ENCODE measurements at regions not wholly inside any gene's neighbourhood (a gene's known extent, or its start where the extent isn't known, plus 50 kb on each side); places are given as distances from the start of the nearest gene placed in this dataset.

GRCh38 chr5:165894916-165895315 is 2389.5 kb downstream of the MAT2B start:
- no peak for DNase-seq

DNA sequence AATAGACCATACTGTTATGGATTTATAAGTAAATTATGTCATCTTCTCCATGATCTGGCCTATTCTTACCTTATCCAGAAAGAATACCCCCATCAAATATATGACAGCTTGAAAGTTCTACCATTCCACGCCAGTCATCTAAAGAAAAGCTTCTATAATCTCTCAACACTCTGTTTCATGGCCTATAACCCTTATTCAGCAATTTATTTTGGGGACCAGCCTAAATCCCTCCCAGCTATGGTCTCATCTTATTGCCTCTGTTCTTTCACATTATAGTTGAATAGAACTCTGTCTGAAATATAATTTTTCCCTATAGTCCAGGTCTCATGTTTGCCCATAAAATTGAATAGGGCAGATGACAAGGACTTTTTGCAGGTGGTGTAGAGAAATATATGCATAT is 2387.6 kb upstream of the WWC1 start:
- no peak for DNase-seq

DNA sequence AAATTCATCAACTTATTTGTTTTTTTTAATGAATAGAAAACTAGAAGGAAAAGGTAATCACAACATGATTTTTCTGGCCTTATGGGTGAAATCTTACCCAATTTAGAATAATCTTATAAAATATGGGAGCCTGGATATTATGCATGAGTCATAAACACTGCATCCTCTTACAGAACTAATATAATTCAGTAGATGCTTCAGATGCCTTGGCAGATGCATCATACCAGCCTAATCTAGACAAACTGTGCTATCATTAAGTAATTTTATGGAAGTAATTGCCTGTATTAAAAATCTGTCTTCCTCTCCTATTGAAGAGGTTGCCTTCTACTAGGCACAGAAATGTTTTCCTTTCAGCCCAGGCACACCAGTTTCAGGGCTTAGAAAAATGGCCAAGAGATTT is 2384.6 kb upstream of the WWC1 start:
- DNase-seq: no peak

DNA sequence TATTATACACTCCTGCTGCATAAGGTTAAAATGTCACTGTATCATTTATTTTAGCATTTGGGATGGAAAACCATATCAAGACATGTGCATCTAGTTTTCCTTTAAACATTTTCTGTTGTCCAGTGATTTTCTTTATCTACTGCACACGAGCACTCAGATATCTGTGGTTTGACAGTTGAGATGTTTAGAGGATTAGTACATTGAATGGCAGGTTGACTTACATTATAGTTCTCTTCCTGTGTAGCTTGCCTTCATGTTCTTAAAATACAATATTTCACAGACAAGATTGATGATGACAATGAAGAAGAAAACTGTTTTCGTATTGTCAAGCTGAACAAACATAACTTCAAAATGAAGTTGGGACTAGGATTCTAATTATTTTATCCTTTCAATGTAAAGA is 2378.4 kb upstream of the WWC1 start:
- DNase-seq: no peak

- no peak for DNase-seq
Measured at GRCh38 chr5:165914456-165914855, 2377.0 kb upstream of the WWC1 start.

- no peak for DNase-seq
Measured at GRCh38 chr5:165919196-165919595, 2372.2 kb upstream of the WWC1 start.

DNA sequence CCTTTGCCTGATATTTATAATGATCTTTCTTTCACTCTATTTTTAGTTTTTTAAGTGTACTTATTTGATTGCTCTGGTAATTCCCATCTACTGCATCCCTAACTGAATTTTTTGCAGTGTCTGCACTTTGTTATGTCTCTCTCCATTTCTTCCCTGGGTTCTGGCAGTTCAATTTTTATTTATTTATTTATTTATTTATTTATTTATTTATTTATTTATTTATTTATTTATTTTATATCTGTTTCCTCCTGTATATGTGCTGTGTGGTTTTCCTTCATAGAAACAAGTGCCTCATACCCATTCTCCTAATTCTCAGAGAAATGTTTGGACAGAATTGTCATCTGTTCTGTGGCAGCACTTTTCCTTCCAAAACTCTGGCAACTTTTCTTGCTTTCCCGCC is 2370.8 kb upstream of the WWC1 start:
- DNase-seq: no peak

- DNase-seq: no peak
Measured at GRCh38 chr5:165928971-165929370, 2362.5 kb upstream of the WWC1 start.

- no peak for DNase-seq
Measured at GRCh38 chr5:165940541-165940940, 2350.9 kb upstream of the WWC1 start.

GRCh38 chr5:165956854-165957253 is 2334.6 kb upstream of the WWC1 start:
- DNase-seq: no peak

DNA sequence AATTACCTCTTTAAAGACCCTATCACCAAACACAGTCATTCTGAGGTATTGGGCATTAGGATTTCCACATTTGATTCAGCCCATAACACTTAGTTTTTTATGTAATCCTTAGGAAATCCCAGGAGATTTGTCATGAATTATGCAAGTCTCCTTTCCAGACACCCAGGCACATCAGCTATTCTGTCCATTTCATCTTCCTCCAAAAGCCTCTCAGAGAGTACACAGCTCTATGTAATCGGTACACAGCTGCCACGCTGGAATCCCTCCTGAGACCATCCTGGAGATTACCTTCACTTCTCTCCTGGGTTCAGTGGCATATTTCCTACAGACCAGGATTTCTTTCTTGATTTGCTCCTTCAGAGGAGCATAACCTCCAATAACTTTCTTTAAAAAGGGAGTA is 2309.8 kb upstream of the WWC1 start:
- no peak for DNase-seq

DNA sequence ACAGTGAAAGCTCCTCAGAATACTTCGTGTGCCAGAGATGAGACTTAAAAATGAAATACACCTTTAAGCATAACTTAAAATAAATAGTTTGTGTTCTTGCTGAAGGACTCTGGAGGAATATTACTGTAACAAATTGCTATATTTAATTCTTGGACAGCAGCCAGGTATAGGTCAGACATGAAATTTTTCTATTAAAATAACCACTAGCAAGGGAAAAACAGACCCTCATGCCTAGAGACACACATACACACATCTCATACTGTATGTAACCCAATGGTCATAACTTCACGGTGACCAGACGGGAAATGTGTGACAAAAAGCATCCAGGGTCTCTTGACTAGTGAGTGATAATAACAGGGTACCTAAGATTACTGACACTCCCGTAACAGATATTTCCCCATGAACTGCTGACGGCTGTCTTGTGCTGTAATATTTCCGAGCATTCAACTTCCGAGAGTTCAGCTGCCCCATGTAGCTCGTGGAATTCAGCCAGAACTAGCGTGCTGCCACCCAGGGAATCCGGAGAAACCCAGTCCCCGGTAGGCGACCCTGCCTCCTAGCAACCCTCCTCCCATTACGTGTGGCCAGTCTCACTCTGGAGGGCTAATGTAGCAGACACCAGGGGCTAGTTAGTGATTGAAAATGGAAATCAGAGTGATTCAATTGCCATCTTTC is 2295.1 kb upstream of the WWC1 start:
- DNase-seq: no peak

- no peak for DNase-seq
Measured at GRCh38 chr5:165999693-166000320, 2291.6 kb upstream of the WWC1 start.

DNA sequence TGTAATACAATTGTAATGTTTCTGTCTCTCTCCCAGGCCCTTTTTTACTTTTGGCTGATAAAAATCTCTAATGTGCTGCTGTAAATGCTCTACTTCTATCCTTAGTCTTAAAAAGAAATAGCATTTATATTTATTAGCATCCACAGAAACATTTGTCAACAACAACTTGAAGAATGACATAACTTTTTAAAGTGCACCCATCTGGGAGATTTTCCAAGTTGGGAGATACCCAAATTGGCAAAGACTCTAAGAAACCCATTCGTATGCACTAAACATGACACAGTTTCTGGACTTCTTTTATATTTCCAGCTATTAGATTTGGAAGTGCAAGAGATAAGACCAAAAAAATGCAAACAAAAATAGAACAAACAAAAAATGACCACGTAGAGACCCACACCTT is 2287.4 kb upstream of the WWC1 start:
- DNase-seq: no peak

GRCh38 chr5:166013415-166013814 is 2278.0 kb upstream of the WWC1 start:
- no peak for DNase-seq

- no peak for DNase-seq
Measured at GRCh38 chr5:166014256-166014655, 2277.2 kb upstream of the WWC1 start.

- DNase-seq: no peak
Measured at GRCh38 chr5:166018716-166019115, 2272.7 kb upstream of the WWC1 start.

- DNase-seq: no peak
Measured at GRCh38 chr5:166022065-166022464, 2269.4 kb upstream of the WWC1 start.

DNA sequence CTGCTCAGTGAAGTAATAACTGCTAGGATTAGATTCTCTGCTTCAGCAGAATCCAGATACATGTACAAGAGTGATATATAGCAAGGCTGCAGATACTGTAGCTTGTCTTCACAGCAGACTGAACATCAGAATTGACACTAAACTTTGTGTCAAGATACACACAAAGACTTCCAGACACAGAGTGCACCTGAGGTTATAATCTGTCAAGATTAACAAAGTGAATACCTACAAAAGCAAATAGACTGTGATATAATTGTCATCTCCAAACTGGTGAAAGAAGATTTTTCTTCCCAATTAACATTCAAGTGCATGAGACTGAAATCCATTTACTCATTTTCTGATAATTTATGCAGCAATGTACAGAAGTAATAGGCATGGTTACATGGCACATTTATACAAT is 2266.5 kb upstream of the WWC1 start:
- DNase-seq: no peak

DNA sequence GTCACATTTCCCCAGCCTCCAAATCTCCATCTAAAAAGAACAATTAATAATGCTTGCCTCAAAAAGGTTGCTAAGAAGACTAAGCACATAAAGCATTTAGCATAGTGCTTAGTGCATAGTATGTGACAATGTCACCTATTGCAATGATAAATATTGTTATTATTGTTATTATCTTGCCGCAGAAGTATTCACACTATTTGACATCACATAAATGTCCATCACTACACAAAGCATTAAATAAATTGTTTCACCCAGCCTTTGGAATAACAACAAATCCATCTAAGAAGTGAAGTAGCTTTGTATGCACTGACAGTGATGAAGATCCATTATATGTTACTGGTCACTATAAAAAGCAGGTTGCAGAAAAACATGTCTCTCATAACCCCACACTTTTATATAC is 2263.9 kb upstream of the WWC1 start:
- DNase-seq: no peak

GRCh38 chr5:166031926-166032325 is 2259.5 kb upstream of the WWC1 start:
- DNase-seq: no peak

DNA sequence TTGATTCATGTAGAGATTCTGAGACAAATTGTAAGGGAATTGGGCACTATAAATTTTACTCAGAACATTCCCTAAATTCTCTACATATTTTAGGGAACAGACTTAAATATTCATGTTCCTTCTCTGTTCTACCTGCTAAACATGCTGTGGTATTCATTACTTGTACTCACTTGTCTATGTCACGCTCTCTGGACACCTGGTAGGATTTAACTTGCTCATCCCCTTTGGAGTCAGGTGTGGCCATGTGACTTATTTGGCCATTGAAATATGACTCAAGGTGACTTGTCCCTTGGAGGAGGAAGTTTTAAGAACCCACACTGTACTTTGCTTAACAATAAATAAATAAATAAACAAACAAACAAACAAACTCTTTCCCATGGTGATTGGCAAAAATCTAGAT is 2258.8 kb upstream of the WWC1 start:
- DNase-seq: no peak

- no peak for DNase-seq
Measured at GRCh38 chr5:166045961-166046360, 2245.5 kb upstream of the WWC1 start.

DNA sequence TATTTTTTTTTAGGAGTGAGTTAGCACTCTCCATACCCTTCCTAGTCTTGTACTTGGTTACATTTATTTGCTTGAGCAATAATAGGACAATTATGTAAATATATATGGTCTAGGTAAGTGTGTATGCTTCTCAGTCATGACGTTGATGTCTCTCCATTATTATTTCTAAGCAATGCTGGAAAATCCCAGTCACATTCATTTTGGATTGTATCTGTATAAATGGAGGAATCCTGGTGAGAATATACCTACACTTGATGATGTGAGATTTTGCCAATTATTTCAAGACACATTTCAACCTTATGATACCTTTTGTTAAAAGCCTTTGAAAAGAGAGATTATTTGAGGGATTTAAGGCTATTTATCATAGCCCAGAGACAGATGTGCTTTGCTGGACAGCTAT is 2244.5 kb upstream of the WWC1 start:
- no peak for DNase-seq

DNA sequence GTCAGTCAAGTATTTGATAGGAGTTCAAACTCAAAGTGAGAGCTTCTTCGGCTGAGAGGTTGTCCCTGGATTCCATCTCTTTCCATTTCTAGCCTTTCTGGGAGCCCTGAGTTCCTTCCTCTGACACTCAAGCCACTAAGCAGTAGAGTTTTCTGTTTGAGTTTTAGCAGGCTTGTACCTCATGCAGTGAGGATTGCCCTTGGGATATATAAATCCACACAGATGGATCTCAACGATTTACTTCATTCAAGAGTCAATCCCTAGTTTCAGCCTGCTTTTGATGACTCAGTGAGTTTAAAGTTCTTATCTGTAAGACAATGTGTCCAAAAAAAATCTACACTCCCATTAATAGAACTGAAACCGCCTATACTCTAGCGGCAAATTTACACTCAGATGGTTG is 2240.9 kb upstream of the WWC1 start:
- DNase-seq: no peak

Data from T-helper 9 cell (primary cell).